Karpas-422 (cell line): ENCODE measurements at regions not wholly inside any gene's neighbourhood (a gene's known extent, or its start where the extent isn't known, plus 50 kb on each side); places are given as distances from the start of the nearest gene placed in this dataset.

Source experiments
- DNase-seq: peaks from one replicate; pipeline ENCODE4 v3.0.0-alpha.2; 2015
- H2AFZ ChIP-seq: fragments of 200-600 bp; sonication (generic); 2 replicates; pipeline ENCODE4 v1.6.1; 2014; ENCODE audit warnings: antibody characterized with exemption, low read length, mixed read lengths
- H3K27ac ChIP-seq: fragments of 200-600 bp; sonication (generic); 2 replicates; pipeline ENCODE4 v1.5.1; 2014; ENCODE audit warnings: mild to moderate bottlenecking, low read length, moderate library complexity
- H3K27me3 ChIP-seq: fragments of 200-600 bp; sonication (generic); 2 replicates; pipeline ENCODE4 v1.6.1; 2014; ENCODE audit warnings: low read length, mixed read lengths
- H3K36me3 ChIP-seq: fragments of 200-600 bp; sonication (generic); 2 replicates; pipeline ENCODE4 v1.6.1; 2014; ENCODE audit warnings: low read length, mixed read lengths; ENCODE audit not compliant: insufficient read depth
- H3K4me1 ChIP-seq: fragments of 200-600 bp; sonication (generic); 2 replicates; pipeline ENCODE4 v1.6.1; 2014; ENCODE audit warnings: mild to moderate bottlenecking, low read length, mixed read lengths
- H3K4me2 ChIP-seq: fragments of 200-600 bp; sonication (generic); 2 replicates; pipeline ENCODE4 v1.6.1; 2014; ENCODE audit warnings: low read length, low read depth, mild to moderate bottlenecking; ENCODE audit not compliant: poor library complexity, severe bottlenecking
- H3K4me3 ChIP-seq: fragments of 200-600 bp; sonication (generic); 2 replicates; pipeline ENCODE4 v1.5.1; 2014; ENCODE audit warnings: mild to moderate bottlenecking, antibody characterized with exemption, low read length, mixed read lengths
- H3K79me2 ChIP-seq: fragments of 200-600 bp; sonication (generic); 2 replicates; pipeline ENCODE4 v1.6.1; 2014; ENCODE audit warnings: mild to moderate bottlenecking, low read length, mixed read lengths
- H3K9ac ChIP-seq: fragments of 200-600 bp; sonication (generic); 2 replicates; pipeline ENCODE4 v1.6.0; 2014; ENCODE audit warnings: low read length
- H3K9me2 ChIP-seq: fragments of 200-600 bp; sonication (generic), shearing (Covaris generic); replicated peaks from 2 replicates; pipeline ENCODE4 v1.6.0; 2014; ENCODE audit warnings: mild to moderate bottlenecking, low read length, moderate library complexity; ENCODE audit not compliant: insufficient read depth
- H3K9me3 ChIP-seq: fragments of 300-700, 200-600 bp; sonication (generic); 2 replicates; pipeline ENCODE4 v1.6.1; 2014; ENCODE audit warnings: low read length, mixed read lengths
- H4K20me1 ChIP-seq: fragments of 200-600 bp; sonication (generic); 2 replicates; pipeline ENCODE4 v1.6.1; 2014; ENCODE audit warnings: mild to moderate bottlenecking, antibody characterized with exemption, low read length, low read depth; ENCODE audit not compliant: insufficient read depth

GRCh38 chr13:83498481-83499190, 383.6 kb downstream of the SLITRK1 start:
- H3K36me3 ChIP-seq = no peaks in the 10 kb centered on the region
- H3K4me2 ChIP-seq = no peak overlapping the region
- no peak overlapping the region for H3K4me3 ChIP-seq
- H3K4me1 ChIP-seq = no peaks in the 10 kb centered on the region
- H3K9me2 ChIP-seq = no peaks in the 10 kb centered on the region
- no peak overlapping the region for H3K9ac ChIP-seq
- H4K20me1 ChIP-seq = no peaks in the 10 kb centered on the region
- no peaks in the 10 kb centered on the region; the same call in none of the 2 replicates for H3K9me3 ChIP-seq
- no peak overlapping the region for H3K27ac ChIP-seq
- H2AFZ ChIP-seq = no peak overlapping the region
- DNase-seq = no peak
- no peaks in the 10 kb centered on the region for H3K79me2 ChIP-seq
- H3K27me3 ChIP-seq = no peaks in the 10 kb centered on the region

- H3K9ac ChIP-seq = no peak overlapping the region
- no peaks in the 10 kb centered on the region for H3K27me3 ChIP-seq
- no peak overlapping the region for H3K4me3 ChIP-seq
- H3K4me2 ChIP-seq = no peak overlapping the region
- H3K9me2 ChIP-seq = no peaks in the 10 kb centered on the region
- no peaks in the 10 kb centered on the region for H4K20me1 ChIP-seq
- H3K4me1 ChIP-seq = no peaks in the 10 kb centered on the region
- H3K9me3 ChIP-seq = no peaks in the 10 kb centered on the region; the same call in none of the 2 replicates
- H3K79me2 ChIP-seq = no peaks in the 10 kb centered on the region
- no peak overlapping the region for H3K27ac ChIP-seq
- no peak for DNase-seq
- no peaks in the 10 kb centered on the region for H3K36me3 ChIP-seq
- no peak overlapping the region for H2AFZ ChIP-seq
Observed at GRCh38 chr13:83498045-83498444, 384.2 kb downstream of the SLITRK1 start.

DNA sequence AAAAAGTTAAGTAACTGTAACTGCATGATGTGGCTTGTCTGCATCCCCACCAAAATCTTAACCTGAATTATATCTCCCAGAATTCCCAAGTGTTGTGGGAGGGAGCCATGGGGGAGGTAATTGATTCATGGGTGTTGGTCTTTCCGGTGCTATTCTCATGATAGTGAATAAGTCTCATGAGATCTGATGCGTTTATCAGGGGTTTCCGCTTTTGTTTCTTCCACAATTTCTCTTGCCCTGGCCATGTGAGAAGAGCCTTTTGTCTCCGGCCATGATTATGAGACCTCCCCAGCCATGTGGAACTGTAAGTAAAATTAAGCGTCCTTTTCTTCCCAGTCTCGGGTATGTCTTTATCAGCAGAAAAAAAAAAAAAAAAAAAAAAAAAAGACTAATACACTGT, 385.8 kb downstream of the SLITRK1 start:
- no peaks in the 10 kb centered on the region for H3K36me3 ChIP-seq
- H3K27ac ChIP-seq = no peak overlapping the region
- no peak overlapping the region for H3K4me2 ChIP-seq
- no peak overlapping the region for H2AFZ ChIP-seq
- H3K9me2 ChIP-seq = no peaks in the 10 kb centered on the region
- H3K4me1 ChIP-seq = no peaks in the 10 kb centered on the region
- no peaks in the 10 kb centered on the region for H3K27me3 ChIP-seq
- DNase-seq = no peak
- H4K20me1 ChIP-seq = no peaks in the 10 kb centered on the region
- no peaks in the 10 kb centered on the region for H3K79me2 ChIP-seq
- no peak overlapping the region for H3K9ac ChIP-seq
- no peak overlapping the region for H3K4me3 ChIP-seq
- no peaks in the 10 kb centered on the region; the same call in 1 of the 2 replicates for H3K9me3 ChIP-seq

GRCh38 chr13:83485101-83485500, 397.2 kb downstream of the SLITRK1 start:
- no peaks in the 10 kb centered on the region for H3K9me2 ChIP-seq
- H3K27ac ChIP-seq = no peak overlapping the region
- no peak overlapping the region for H3K9ac ChIP-seq
- H3K27me3 ChIP-seq = no peaks in the 10 kb centered on the region
- H3K79me2 ChIP-seq = no peaks in the 10 kb centered on the region
- H4K20me1 ChIP-seq = no peaks in the 10 kb centered on the region
- no peaks in the 10 kb centered on the region for H3K36me3 ChIP-seq
- H3K4me3 ChIP-seq = no peak overlapping the region
- no peaks in the 10 kb centered on the region for H3K4me1 ChIP-seq
- H3K4me2 ChIP-seq = no peak overlapping the region
- peaks cover 11% of the 10 kb centered on the region; the same call in 1 of the 2 replicates for H3K9me3 ChIP-seq
- H2AFZ ChIP-seq = no peak overlapping the region
- no peak for DNase-seq

- Histone ChIP-seq H3K27ac (no peak overlapping the region), H3K36me3 (no peaks in the 10 kb centered on the region), H3K9me3 (peaks cover 6% of the 10 kb centered on the region; the same call in 1 of the 2 replicates), H3K9me2 (no peaks in the 10 kb centered on the region), H3K9ac (no peak overlapping the region), H3K4me1 (no peaks in the 10 kb centered on the region), H3K27me3 (no peaks in the 10 kb centered on the region), H3K4me3 (no peak overlapping the region), H3K4me2 (no peak overlapping the region), H3K79me2 (no peaks in the 10 kb centered on the region), H4K20me1 (no peaks in the 10 kb centered on the region), H2AFZ (no peak overlapping the region)
- DNase-seq = no peak
Observed at GRCh38 chr13:83471011-83471410, 411.3 kb downstream of the SLITRK1 start.

GRCh38 chr13:83470133-83470797, 412.0 kb downstream of the SLITRK1 start:
- no peaks in the 10 kb centered on the region for H4K20me1 ChIP-seq
- H3K4me3 ChIP-seq = no peak overlapping the region
- H3K79me2 ChIP-seq = no peaks in the 10 kb centered on the region
- H3K4me1 ChIP-seq = no peaks in the 10 kb centered on the region
- H3K4me2 ChIP-seq = no peak overlapping the region
- no peaks in the 10 kb centered on the region for H3K36me3 ChIP-seq
- no peak overlapping the region for H3K9ac ChIP-seq
- no peak for DNase-seq
- H2AFZ ChIP-seq = no peak overlapping the region
- H3K9me3 ChIP-seq = peaks cover 6% of the 10 kb centered on the region; the same call in 1 of the 2 replicates
- H3K27me3 ChIP-seq = no peaks in the 10 kb centered on the region
- H3K27ac ChIP-seq = no peak overlapping the region
- H3K9me2 ChIP-seq = no peaks in the 10 kb centered on the region

- no peaks in the 10 kb centered on the region for H3K4me1 ChIP-seq
- no peaks in the 10 kb centered on the region for H4K20me1 ChIP-seq
- peaks cover 3% of the 10 kb centered on the region; the same call in 1 of the 2 replicates for H3K9me3 ChIP-seq
- H3K36me3 ChIP-seq = no peaks in the 10 kb centered on the region
- H3K9me2 ChIP-seq = no peaks in the 10 kb centered on the region
- H3K27ac ChIP-seq = no peak overlapping the region
- no peaks in the 10 kb centered on the region for H3K27me3 ChIP-seq
- no peak overlapping the region for H3K4me2 ChIP-seq
- no peak overlapping the region for H2AFZ ChIP-seq
- H3K9ac ChIP-seq = no peak overlapping the region
- H3K4me3 ChIP-seq = no peak overlapping the region
- no peaks in the 10 kb centered on the region for H3K79me2 ChIP-seq
- no peak for DNase-seq
Observed at GRCh38 chr13:83453723-83454122, 428.6 kb downstream of the SLITRK1 start.

DNA sequence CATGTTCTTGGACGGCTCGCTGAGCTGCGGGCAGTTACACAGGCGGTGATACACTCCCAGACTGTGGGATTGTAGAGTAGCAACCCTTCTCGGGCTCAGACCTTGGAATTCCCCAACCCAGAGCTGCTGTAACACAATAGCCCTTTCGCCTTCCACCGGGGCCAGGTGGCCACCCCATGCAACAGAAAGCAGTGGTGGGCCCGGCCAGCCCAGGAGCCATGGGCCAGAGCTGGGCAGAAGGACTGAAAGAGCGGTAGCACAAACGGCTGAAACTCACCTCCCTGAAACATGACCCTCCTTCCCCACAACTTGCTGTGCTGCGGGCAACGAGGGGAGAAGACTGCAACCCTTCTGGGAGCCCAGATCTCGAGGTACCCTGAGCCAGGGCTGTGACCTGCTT, 429.0 kb downstream of the SLITRK1 start:
- no peaks in the 10 kb centered on the region for H3K79me2 ChIP-seq
- no peaks in the 10 kb centered on the region for H3K9me2 ChIP-seq
- H3K9me3 ChIP-seq = peaks cover 2% of the 10 kb centered on the region; the same call in 1 of the 2 replicates
- H3K27ac ChIP-seq = no peak overlapping the region
- no peak overlapping the region for H3K4me2 ChIP-seq
- H3K4me1 ChIP-seq = no peaks in the 10 kb centered on the region
- no peaks in the 10 kb centered on the region for H4K20me1 ChIP-seq
- H3K9ac ChIP-seq = no peak overlapping the region
- H2AFZ ChIP-seq = no peak overlapping the region
- H3K4me3 ChIP-seq = no peak overlapping the region
- H3K27me3 ChIP-seq = no peaks in the 10 kb centered on the region
- DNase-seq = no peak
- H3K36me3 ChIP-seq = no peaks in the 10 kb centered on the region
